GM12891 (cell line): ENCODE measurements at regions not wholly inside any gene's neighbourhood (a gene's known extent, or its start where the extent isn't known, plus 50 kb on each side); places are given as distances from the start of the nearest gene placed in this dataset.
"Not testable (repeated sequence)": the region's sequence is repeated elsewhere in the genome, so short reads cannot be mapped to it uniquely, and the experiment has no call there.

Source experiments
- DNase-seq: peaks from one replicate; pipeline ENCODE4 v3.0.0; 2011; ENCODE audit warnings: low spot score; ENCODE audit not compliant: insufficient read length
- FAIRE-seq: peaks from 2 replicates; lab custom pipeline; 2011; peaks lifted over from hg19 to GRCh38; lab: Jason Lieb, UNC
- PAX5 ChIP-seq: IDR thresholded peaks from 2 replicates; pipeline ENCODE4 v1.6.1; 2011; ENCODE audit warnings: low read length, moderate library complexity, mild to moderate bottlenecking; ENCODE audit not compliant: insufficient read depth, severe bottlenecking
- POLR2A ChIP-seq: IDR thresholded peaks from 2 replicates; pipeline ENCODE4 v1.6.1; 2011; ENCODE audit warnings: low read depth, low read length, control low read depth
- POLR2AphosphoS5 ChIP-seq: IDR thresholded peaks from 2 replicates; pipeline ENCODE4 v1.6.1; 2011; ENCODE audit warnings: low read depth, low read length, control low read depth
- POU2F2 ChIP-seq: IDR thresholded peaks from 2 replicates; pipeline ENCODE4 v1.6.1; 2011; ENCODE audit warnings: low read depth, mild to moderate bottlenecking, control low read depth, low read length, moderate library complexity
- SPI1 ChIP-seq: IDR thresholded peaks from 2 replicates; pipeline ENCODE4 v1.6.1; 2011; ENCODE audit warnings: low read depth, low read length, control low read depth
- TAF1 ChIP-seq: IDR thresholded peaks from 2 replicates; pipeline ENCODE4 v1.6.1; 2011; ENCODE audit warnings: low read depth, low read length, control low read depth

- FAIRE-seq = no peak
- no peak for DNase-seq
- TF ChIP-seq POU2F2 (no peak), POLR2A (no peak), SPI1 (no peak), PAX5 (no peak), TAF1 (no peak), POLR2AphosphoS5 (no peak)
Observed at GRCh38 chr2:106339609-106340008, 128.6 kb downstream of the RGPD3 start.

- FAIRE-seq (no peak), DNase-seq (no peak)
- TF ChIP-seq PAX5 (no peak), POU2F2 (no peak), POLR2A (no peak), POLR2AphosphoS5 (no peak), SPI1 (no peak), TAF1 (no peak)
Observed at GRCh38 chr2:106339132-106339531, 129.1 kb downstream of the RGPD3 start.

GRCh38 chr2:106338043-106338442, 130.2 kb downstream of the RGPD3 start:
- TF ChIP-seq SPI1 = no peak
- TF ChIP-seq PAX5 = no peak
- TF ChIP-seq POLR2A = no peak
- no peak for TF ChIP-seq TAF1
- TF ChIP-seq POLR2AphosphoS5 = no peak
- TF ChIP-seq POU2F2 = no peak
- DNase-seq (no peak), FAIRE-seq (no peak)

- FAIRE-seq (no peak), DNase-seq (no peak)
- TF ChIP-seq POLR2AphosphoS5 (no peak), POLR2A (no peak)
Observed at GRCh38 chr2:106336737-106337136, 131.5 kb downstream of the RGPD3 start.

- no peak for FAIRE-seq
Observed at GRCh38 chr2:106336108-106336507, 132.1 kb downstream of the RGPD3 start.

GRCh38 chr2:106334802-106335201, 133.4 kb downstream of the RGPD3 start:
- TF ChIP-seq TAF1 = no peak
- TF ChIP-seq SPI1 = no peak
- no peak for TF ChIP-seq PAX5
- TF ChIP-seq POLR2A = no peak
- TF ChIP-seq POU2F2 = no peak
- no peak for TF ChIP-seq POLR2AphosphoS5
- no peak for DNase-seq
- no peak for FAIRE-seq

More at GRCh38 chr2:106336108-106336507, 132.1 kb downstream of the RGPD3 start:
- DNase-seq = no peak
- TF ChIP-seq POLR2AphosphoS5 (no peak), POLR2A (no peak), TAF1 (no peak), SPI1 (no peak), PAX5 (no peak), POU2F2 (no peak)

- DNase-seq, FAIRE-seq: not testable (repeated sequence)
Observed at GRCh38 chr2:106333253-106333873, 134.8 kb downstream of the RGPD3 start.

- FAIRE-seq = no peak
- no peak for TF ChIP-seq POU2F2
- TF ChIP-seq POLR2A = no peak
- no peak for TF ChIP-seq POLR2AphosphoS5
- no peak for TF ChIP-seq TAF1
- no peak for TF ChIP-seq PAX5
- TF ChIP-seq SPI1 = no peak
- DNase-seq = no peak
Observed at GRCh38 chr2:106332054-106332453, 136.2 kb downstream of the RGPD3 start.

- FAIRE-seq, DNase-seq: not testable (repeated sequence)
Observed at GRCh38 chr2:106330384-106331261, 136.5 kb upstream of the UXS1 start.
